HG02981 (cell line): ENCODE measurements at regions not wholly inside any gene's neighbourhood (a gene's known extent, or its start where the extent isn't known, plus 50 kb on each side); places are given as distances from the start of the nearest gene placed in this dataset.
"Not testable (repeated sequence)": the region's sequence is repeated elsewhere in the genome, so short reads cannot be mapped to it uniquely, and the experiment has no call there.

Experiments used
- ATAC-seq: cut with Tn5 transposase; IDR thresholded peaks from one replicate; pipeline ENCODE4 v1.9.1; 2021; ENCODE audit warnings: mild to moderate bottlenecking, moderate library complexity; ENCODE audit not compliant: unreplicated experiment

GRCh38 chr5:97478483-97478882 is 295.4 kb upstream of the RIOK2 start:
- no peak for ATAC-seq

GRCh38 chr5:97480313-97480712 is 297.3 kb upstream of the RIOK2 start:
- ATAC-seq = no peak

GRCh38 chr5:97488126-97488668 is 305.1 kb upstream of the RIOK2 start:
- no peak for ATAC-seq

- ATAC-seq = no peak
Measured at GRCh38 chr5:97489010-97489840, 306.2 kb upstream of the RIOK2 start.

- no peak for ATAC-seq
Measured at GRCh38 chr5:97494465-97494864, 311.4 kb upstream of the RIOK2 start.

- no peak for ATAC-seq
Measured at GRCh38 chr5:97495301-97495700, 312.3 kb upstream of the RIOK2 start.

GRCh38 chr5:97496037-97496436 is 313.0 kb upstream of the RIOK2 start:
- no peak for ATAC-seq

GRCh38 chr5:97498657-97499056 is 315.6 kb upstream of the RIOK2 start:
- ATAC-seq = no peak

GRCh38 chr5:97499605-97500004 is 316.6 kb upstream of the RIOK2 start:
- ATAC-seq = no peak

GRCh38 chr5:97501286-97501964 is 318.4 kb upstream of the RIOK2 start:
- no peak for ATAC-seq

- ATAC-seq = no peak
Measured at GRCh38 chr5:97501965-97502305, 318.9 kb upstream of the RIOK2 start.

- no peak for ATAC-seq
Measured at GRCh38 chr5:97508864-97509263, 325.8 kb upstream of the RIOK2 start.

GRCh38 chr5:97519565-97519964 is 336.5 kb upstream of the RIOK2 start:
- ATAC-seq = not testable (repeated sequence)

- not testable (repeated sequence) for ATAC-seq
Measured at GRCh38 chr5:97523336-97523735, 340.3 kb upstream of the RIOK2 start.

GRCh38 chr5:97525780-97526179 is 342.7 kb upstream of the RIOK2 start:
- ATAC-seq = no peak

GRCh38 chr5:97528941-97529340 is 345.9 kb upstream of the RIOK2 start:
- no peak for ATAC-seq

- ATAC-seq = no peak
Measured at GRCh38 chr5:97529354-97529985, 346.4 kb upstream of the RIOK2 start.

- ATAC-seq = peak; percentile 88
Measured at GRCh38 chr5:97531549-97531948, 348.5 kb upstream of the RIOK2 start.

GRCh38 chr5:97534166-97534565 is 351.1 kb upstream of the RIOK2 start:
- ATAC-seq = peak; percentile 62

- no peak for ATAC-seq
Measured at GRCh38 chr5:97536683-97537082, 353.6 kb upstream of the RIOK2 start.

GRCh38 chr5:97538912-97539311 is 355.9 kb upstream of the RIOK2 start:
- ATAC-seq = no peak

GRCh38 chr5:97541864-97542263 is 358.8 kb upstream of the RIOK2 start:
- ATAC-seq = no peak
